Epithelial cell of esophagus (primary cell): ENCODE measurements at regions not wholly inside any gene's neighbourhood (a gene's known extent, or its start where the extent isn't known, plus 50 kb on each side); places are given as distances from the start of the nearest gene placed in this dataset.
"Not testable (repeated sequence)": the region's sequence is repeated elsewhere in the genome, so short reads cannot be mapped to it uniquely, and the experiment has no call there.

Experiments
- DNase-seq: peaks from one replicate; pipeline ENCODE4 v3.0.0; 2010; ENCODE audit warnings: low read depth
- H3K4me3 ChIP-seq: 2 replicates; pipeline ENCODE4 v1.5.1; 2011; ENCODE audit warnings: mild to moderate bottlenecking, low read length, control low read depth
- TF ChIP-seq, protein P1 (sequence below): IDR thresholded peaks from 2 replicates; pipeline ENCODE4 v1.5.1; 2011; ENCODE audit warnings: low read depth, mild to moderate bottlenecking, low read length, control low read depth, inconsistent platforms; ENCODE audit not compliant: insufficient read depth; ENCODE audit errors: missing control alignments

DNA sequence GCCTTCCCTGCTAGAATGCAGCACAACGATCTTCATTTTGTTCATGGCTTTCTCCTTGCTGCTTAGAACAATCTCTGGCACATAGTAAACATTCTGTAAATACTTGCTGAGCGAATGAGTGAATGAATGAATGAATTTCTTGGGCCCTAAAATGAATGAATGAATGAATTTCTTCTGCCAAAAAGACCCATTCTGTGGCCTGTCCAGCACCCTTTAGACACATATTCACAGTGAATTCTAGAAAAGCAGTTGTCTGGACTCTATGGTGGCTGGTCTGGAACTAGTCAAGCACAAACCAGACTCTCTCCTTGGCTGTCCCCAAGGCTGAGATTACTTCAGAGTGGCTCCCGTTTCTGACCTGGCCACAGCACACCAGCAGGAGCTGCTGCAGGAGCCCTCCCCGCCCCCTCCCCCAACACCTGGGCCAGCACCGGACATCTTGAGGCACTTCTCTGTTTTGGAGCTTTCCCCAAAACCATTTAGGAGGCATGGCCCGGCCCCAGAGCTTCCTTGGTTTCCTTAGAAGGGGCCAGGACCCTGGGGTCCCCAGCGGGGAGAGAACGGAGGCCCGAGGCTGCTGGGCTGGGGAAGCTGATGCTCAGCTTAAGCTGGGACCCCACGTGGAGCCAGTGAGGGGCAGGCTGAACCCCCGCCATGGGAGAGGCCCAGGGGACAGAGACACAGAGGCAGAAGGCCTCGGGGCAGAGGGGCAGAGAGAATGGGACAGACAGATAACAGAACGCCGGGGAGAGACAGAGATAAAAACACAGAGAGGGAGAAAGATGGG is 159.0 kb downstream of the ZFP36L2 start:
- H3K4me3 ChIP-seq, result no peak overlapping the region
- TF ChIP-seq, protein P1, sequence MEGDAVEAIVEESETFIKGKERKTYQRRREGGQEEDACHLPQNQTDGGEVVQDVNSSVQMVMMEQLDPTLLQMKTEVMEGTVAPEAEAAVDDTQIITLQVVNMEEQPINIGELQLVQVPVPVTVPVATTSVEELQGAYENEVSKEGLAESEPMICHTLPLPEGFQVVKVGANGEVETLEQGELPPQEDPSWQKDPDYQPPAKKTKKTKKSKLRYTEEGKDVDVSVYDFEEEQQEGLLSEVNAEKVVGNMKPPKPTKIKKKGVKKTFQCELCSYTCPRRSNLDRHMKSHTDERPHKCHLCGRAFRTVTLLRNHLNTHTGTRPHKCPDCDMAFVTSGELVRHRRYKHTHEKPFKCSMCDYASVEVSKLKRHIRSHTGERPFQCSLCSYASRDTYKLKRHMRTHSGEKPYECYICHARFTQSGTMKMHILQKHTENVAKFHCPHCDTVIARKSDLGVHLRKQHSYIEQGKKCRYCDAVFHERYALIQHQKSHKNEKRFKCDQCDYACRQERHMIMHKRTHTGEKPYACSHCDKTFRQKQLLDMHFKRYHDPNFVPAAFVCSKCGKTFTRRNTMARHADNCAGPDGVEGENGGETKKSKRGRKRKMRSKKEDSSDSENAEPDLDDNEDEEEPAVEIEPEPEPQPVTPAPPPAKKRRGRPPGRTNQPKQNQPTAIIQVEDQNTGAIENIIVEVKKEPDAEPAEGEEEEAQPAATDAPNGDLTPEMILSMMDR, result no peak
- DNase-seq, result no peak

DNA sequence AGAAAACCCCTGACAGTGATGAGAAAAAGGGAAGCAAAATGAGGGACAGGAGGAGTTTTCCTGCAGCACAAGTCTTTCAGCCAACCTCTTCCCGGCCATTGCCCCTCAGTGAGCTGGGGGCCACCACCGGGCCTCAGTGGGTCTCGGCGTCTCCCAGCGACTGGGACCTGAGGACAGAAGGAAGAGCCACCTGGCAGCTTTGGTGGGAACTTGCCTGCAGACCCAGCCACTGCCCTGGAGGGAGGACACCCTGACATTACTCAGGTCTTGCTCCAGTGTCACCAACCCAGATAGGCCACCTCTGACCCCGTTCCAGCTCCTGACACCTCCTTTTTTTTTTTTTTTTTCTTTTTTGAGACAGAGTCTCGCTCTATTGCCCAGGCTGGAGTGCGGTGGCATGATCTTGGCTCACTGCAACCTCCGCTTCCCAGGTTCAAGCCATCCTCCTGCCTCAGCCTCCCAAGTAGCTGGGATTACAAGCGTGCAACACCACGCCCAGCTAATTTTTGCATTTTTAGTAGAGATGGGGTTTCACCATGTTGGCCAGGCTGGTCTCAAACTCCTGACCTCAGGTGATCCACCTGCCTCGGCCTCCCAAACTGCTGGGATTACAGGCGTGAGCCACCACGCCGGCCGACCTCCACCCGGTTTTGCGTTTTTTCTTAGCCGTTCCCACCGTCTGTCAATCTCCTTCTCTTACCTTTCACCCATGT is 159.7 kb downstream of the ZFP36L2 start:
- DNase-seq, H3K4me3 ChIP-seq: not testable (repeated sequence)

GRCh38 chr2:43065871-43066270 is 160.5 kb downstream of the ZFP36L2 start:
- H3K4me3 ChIP-seq, result no peak overlapping the region
- TF ChIP-seq, protein P1, result no peak
- no peak for DNase-seq

DNA sequence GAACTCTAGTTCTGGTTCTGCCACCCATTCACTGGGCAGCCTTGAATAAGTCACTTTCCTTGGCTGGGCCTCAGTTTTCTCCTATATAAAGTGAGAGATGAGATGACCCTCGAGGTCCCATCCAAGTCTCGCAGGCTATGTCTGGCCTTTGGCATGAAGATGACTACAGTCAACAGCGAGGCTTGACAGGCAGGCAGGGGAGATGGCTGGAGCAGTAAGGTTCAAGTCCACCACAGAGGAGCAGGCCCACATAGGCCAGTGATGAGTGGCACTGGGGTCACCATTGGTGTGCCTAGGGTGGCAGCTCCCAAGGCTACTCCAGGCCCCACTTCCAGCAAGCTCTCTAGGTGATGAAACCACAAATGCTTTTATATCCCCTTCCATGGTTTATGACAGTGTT is 161.4 kb downstream of the ZFP36L2 start:
- no peak overlapping the region for H3K4me3 ChIP-seq
- no peak for DNase-seq
- TF ChIP-seq, protein P1, result no peak

DNA sequence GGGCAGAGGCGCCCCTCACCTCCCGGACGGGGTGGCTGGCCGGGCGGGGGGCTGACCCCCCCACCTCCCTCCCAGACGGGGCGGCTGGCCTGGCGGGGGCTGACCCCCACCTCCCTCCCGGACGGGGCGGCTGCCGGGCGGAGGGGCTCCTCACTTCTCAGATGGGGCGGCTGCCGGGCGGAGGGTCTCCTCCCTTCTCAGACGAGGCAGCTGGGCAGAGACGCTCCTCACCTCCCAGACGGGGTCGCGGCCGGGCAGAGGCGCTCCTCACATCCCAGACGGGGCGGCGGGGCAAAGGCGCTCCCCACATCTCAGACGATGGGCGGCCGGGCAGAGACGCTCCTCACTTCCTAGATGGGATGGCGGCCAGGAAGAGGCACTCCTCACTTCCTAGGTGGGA is 163.3 kb downstream of the ZFP36L2 start:
- DNase-seq, H3K4me3 ChIP-seq: not testable (repeated sequence)

DNA sequence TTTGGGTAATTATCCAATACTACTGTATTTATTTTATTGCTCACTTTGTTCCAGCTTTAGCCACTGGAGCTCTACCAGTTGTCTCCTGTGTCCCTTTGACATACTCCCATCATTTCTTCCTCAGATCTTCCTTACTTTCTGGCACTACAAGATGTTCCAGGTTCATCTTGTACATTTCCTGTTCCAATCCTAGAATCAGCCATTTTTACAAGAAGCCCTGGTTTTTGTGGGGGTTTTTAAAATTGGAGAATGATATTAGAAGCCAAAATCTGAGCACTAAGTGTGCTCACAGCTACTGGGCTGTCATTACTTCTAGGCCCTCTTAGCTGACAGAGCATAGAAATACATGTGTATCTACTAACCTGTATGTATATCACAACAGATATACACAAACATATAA is 164.3 kb downstream of the ZFP36L2 start:
- TF ChIP-seq, protein P1, result no peak
- no peak for DNase-seq
- H3K4me3 ChIP-seq, result no peak overlapping the region

DNA sequence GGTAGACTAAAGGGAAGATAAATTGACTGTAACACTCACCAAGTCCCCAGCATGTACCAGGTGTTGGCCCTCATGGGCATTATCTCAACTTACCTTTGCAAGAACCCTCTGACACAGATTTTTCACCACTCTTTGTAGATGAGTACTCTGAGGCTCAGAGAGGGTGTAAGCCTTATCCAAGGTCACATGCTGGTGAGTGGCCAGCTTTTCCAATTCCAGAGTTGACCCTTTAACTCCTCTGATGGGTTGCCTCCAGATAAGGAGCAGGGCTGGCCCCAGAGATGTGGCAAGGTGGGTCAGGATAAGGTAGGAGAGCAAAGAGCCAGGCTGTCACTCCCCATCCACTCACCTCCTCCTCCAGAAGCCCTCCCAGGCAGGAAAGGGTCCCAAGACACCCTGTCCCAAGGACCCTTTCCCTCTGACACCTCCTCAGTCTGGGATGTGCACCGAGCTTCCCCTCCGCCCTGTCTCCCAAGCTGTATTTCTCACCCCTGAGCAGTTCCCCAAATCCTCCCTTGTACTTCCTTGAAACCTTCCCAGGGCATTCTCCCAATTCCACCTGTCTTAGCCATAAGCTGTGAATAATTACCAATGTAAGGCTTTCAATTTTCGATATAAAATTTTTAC is 165.9 kb downstream of the ZFP36L2 start:
- TF ChIP-seq, protein P1, result no peak
- H3K4me3 ChIP-seq, result no peak overlapping the region
- DNase-seq, result no peak
